Kidney (tissue), 13 donors: ENCODE measurements at regions not wholly inside any gene's neighbourhood (a gene's known extent, or its start where the extent isn't known, plus 50 kb on each side); places are given as distances from the start of the nearest gene placed in this dataset.
A peak's percentile ranks its signal among the peaks of the same experiment; 100 is the strongest.

ENCODE experiments used
- DNase-seq, 5 donors: peaks; one replicate each; pipeline ENCODE4 v3.0.0-alpha.2; 2013 to 2020
- FAIRE-seq: peaks from 2 replicates; lab custom pipeline; 2012; peaks lifted over from hg19 to GRCh38; lab: Jason Lieb, UNC
- H3K27ac ChIP-seq, 2 donors: one replicate each; pipeline ENCODE4 v1.7.0; 2013; ENCODE audit warnings: low read depth in 2 of 2, low read length in 2 of 2, inconsistent platforms in 1 of 2
- H3K27me3 ChIP-seq: one replicate; pipeline ENCODE4 v1.7.1; 2013; ENCODE audit warnings: low read length, inconsistent platforms; ENCODE audit not compliant: control insufficient read depth, insufficient read depth
- H3K36me3 ChIP-seq, 3 donors: one replicate each; pipeline versions ENCODE4 v1.7.0 to v1.7.1; 2013; ENCODE audit warnings: low read length in 3 of 3, control low read depth in 1 of 3, inconsistent platforms in 1 of 3; ENCODE audit not compliant: insufficient read depth in 3 of 3, control insufficient read depth in 2 of 3
- H3K4me1 ChIP-seq, 3 donors: one replicate each; pipeline versions ENCODE4 v1.7.0 to v1.7.1; 2013; ENCODE audit warnings: low read length in 3 of 3, inconsistent platforms in 1 of 3, low read depth in 1 of 3; ENCODE audit not compliant: control insufficient read depth in 2 of 3, insufficient read depth in 2 of 3
- H3K4me3 ChIP-seq, 3 donors: one replicate each; pipeline versions ENCODE4 v1.7.0 to v1.8.1; 2013; ENCODE audit warnings: low read length in 3 of 3, control low read depth in 1 of 3, inconsistent platforms in 1 of 3
- H3K9ac ChIP-seq, 3 donors: one replicate each; pipeline versions ENCODE4 v1.7.0 to v1.7.1; 2013; ENCODE audit warnings: low read length in 3 of 3, control low read depth in 1 of 3, inconsistent platforms in 1 of 3
- H3K9me3 ChIP-seq, 3 donors: one replicate each; pipeline versions ENCODE4 v1.7.0 to v1.7.1; 2013; ENCODE audit warnings: low read length in 3 of 3, control low read depth in 1 of 3, inconsistent platforms in 1 of 3; ENCODE audit not compliant: control insufficient read depth in 2 of 3, insufficient read depth in 1 of 3
- intact Hi-C: fragments of 100-400 bp; cut with DNase I; formaldehyde crosslinking; loops from one replicate; pipeline ENCODE4 v1.11.1; 2022
- TF ChIP-seq, protein P1 (sequence below): IDR thresholded peaks from 3 replicates; pipeline ENCODE4 v1.5.1; 2012; ENCODE audit warnings: mild to moderate bottlenecking, moderate library complexity, borderline replicate concordance; ENCODE audit not compliant: insufficient read depth; ENCODE audit errors: extremely low read depth
- donor health status: control.
- donor health status: control.
- donor health status: control.
- donor health status: control.
- donor health status: control.
- donor health status: DM: yes; HTN: yes; CAD: no.
- donor health status: Normal renal cell carcinoma (clear cell type).

DNA sequence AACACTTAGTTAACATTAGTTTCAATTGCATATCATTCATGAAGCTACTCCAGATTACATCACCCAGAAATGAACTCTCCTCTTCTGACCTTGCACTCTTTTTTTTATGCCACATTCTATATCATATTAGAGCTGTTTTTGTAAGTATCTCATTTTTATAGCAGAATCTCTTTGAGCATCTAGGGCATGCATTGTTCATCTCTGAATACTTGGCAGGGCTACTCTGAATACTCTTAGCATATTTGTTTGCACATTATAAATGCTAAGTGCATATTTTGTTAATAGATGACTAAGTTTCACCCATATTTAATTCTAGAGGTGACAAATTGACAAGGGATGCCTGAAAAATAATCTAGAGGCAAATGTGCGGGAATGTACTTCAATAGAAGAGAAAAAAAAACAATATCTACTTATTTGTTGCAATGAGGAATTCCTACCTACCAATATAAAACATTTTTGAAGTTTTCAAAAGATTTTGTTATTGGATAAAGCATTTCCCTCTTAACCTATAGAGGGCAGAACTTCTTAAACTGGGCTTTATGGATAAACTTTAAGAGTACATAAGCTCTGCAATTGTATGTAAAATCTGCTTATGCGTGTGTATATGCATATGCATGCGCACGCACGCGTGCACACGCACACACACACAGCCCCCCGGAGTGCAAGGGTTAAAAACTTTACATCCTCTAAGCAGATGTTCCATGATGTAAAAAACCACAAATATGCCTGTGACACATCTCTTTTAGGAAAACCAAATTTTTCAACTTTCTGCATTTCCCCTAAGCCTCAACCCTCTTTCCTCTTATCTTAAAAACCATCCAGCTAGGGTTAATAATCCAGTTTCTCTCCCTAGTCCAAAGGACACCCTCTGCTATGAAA lies 73.0 kb upstream of the OXGR1 start:
- H3K9me3 ChIP-seq: no peaks in the 10 kb centered on the region
- no peak overlapping the region for H3K9ac ChIP-seq
- H3K36me3 ChIP-seq: no peaks in the 10 kb centered on the region
- no peak overlapping the region for H3K27ac ChIP-seq
- H3K27me3 ChIP-seq: no peaks in the 10 kb centered on the region
- intact Hi-C loops: no loop called here
- no peak overlapping the region for H3K4me3 ChIP-seq
- FAIRE-seq: no peak
- H3K4me1 ChIP-seq: no peaks in the 10 kb centered on the region
- TF ChIP-seq, protein P1, sequence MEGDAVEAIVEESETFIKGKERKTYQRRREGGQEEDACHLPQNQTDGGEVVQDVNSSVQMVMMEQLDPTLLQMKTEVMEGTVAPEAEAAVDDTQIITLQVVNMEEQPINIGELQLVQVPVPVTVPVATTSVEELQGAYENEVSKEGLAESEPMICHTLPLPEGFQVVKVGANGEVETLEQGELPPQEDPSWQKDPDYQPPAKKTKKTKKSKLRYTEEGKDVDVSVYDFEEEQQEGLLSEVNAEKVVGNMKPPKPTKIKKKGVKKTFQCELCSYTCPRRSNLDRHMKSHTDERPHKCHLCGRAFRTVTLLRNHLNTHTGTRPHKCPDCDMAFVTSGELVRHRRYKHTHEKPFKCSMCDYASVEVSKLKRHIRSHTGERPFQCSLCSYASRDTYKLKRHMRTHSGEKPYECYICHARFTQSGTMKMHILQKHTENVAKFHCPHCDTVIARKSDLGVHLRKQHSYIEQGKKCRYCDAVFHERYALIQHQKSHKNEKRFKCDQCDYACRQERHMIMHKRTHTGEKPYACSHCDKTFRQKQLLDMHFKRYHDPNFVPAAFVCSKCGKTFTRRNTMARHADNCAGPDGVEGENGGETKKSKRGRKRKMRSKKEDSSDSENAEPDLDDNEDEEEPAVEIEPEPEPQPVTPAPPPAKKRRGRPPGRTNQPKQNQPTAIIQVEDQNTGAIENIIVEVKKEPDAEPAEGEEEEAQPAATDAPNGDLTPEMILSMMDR: no peak
- DNase-seq: no peak

DNA sequence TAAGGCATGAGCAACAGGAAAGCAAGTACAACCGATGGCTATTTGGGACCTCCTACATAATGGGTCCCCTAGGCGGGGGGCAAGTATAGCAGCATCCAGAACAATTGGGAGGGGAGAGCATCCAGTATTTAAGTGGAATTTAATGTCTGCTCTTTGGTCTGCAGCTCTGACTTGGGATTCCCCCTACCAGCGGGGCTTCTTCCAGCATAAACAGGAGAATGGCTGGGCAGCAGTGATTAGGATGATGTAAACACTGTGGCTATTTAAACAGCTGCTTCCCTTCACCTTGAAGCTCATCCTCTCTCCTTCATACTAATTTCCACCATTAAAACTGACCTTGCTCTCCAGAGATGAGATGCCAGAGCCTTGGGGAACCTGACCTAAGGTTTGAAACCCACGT lies 73.9 kb upstream of the OXGR1 start:
- intact Hi-C loops: no loop called here
- H3K27me3 ChIP-seq: no peaks in the 10 kb centered on the region
- no peak overlapping the region for H3K4me3 ChIP-seq
- H3K36me3 ChIP-seq: no peaks in the 10 kb centered on the region
- no peaks in the 10 kb centered on the region for H3K4me1 ChIP-seq
- peaks cover 0 to 2% (median 0%) of the 10 kb centered on the region in 3 donors for H3K9me3 ChIP-seq
- peak in 1 of 5 donors; percentile 5 for DNase-seq
- TF ChIP-seq, protein P1: no peak
- no peak overlapping the region for H3K27ac ChIP-seq
- H3K9ac ChIP-seq: no peak overlapping the region
- no peak for FAIRE-seq

DNA sequence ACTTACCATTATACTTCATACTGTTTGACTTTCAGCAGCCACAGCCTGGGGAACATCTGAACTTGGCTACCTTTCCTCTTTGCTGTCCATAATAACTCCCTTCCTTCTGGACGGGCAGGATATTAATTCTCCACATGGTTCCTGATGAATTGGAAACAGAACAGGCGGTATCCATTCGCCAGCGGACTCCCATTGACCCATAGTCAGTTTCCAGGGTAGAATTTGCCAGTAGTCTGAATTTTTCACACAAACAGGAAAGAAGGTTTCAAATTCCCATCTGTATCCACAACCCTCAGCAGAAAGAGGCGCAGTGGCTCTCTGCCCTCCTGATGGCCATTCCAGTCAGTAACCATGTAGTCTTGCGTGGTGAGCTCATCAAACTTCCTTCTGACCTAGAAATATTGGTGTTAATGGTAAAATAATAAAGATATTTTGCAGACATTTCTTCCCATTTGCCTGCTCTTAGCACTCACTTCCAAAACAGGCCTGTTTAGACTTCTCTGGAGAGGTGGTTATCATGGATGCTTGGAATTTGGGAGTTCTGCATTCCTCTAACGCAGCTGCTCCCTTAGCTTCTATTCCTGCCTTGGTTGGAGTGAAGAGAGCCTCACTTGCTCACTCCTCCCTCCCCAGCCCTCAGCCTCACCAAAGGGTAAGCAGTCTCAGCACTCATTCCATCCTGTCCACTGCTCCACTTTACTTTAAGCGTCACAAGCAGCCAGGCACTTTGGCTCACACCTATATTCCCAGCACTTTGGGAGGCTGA lies 75.0 kb upstream of the OXGR1 start:
- no peak for FAIRE-seq
- intact Hi-C loops: no loop called here
- H3K9me3 ChIP-seq: peaks cover 0 to 10% (median 0%) of the 10 kb centered on the region in 3 donors

More for the DNA sequence above, 75.0 kb upstream of the OXGR1 start:
- Histone ChIP-seq H3K4me3 (no peak overlapping the region), H3K36me3 (no peaks in the 10 kb centered on the region), H3K27ac (no peak overlapping the region), H3K9ac (no peak overlapping the region), H3K4me1 (no peaks in the 10 kb centered on the region), H3K27me3 (no peaks in the 10 kb centered on the region)
- no peak for DNase-seq
- TF ChIP-seq, protein P1: no peak
